ENCODE measurements at regions not wholly inside any gene's neighbourhood (a gene's known extent, or its start where the extent isn't known, plus 50 kb on each side); places are given as distances from the start of the nearest gene placed in this dataset.
"Not testable (repeated sequence)": the region's sequence is repeated elsewhere in the genome, so short reads cannot be mapped to it uniquely, and the experiment has no call there.

GRCh38 chr10:8688881-8689280 is 634.4 kb downstream of the GATA3 start:
- no peak for DNase-seq (ENCODE audit: low spot score)

- no peak for DNase-seq (ENCODE audit: low spot score)
These were observed 637.1 kb downstream of the GATA3 start for GRCh38 chr10:8691498-8692017.

- DNase-seq (ENCODE audit: low spot score), result not testable (repeated sequence)
These were observed 639.1 kb downstream of the GATA3 start for GRCh38 chr10:8693635-8694034.

GRCh38 chr10:8696746-8697145 is 642.3 kb downstream of the GATA3 start:
- DNase-seq (ENCODE audit: low spot score), result no peak

- no peak for DNase-seq (ENCODE audit: low spot score)
These were observed 646.2 kb downstream of the GATA3 start for GRCh38 chr10:8700689-8701088.

GRCh38 chr10:8702181-8702580 is 647.7 kb downstream of the GATA3 start:
- no peak for DNase-seq (ENCODE audit: low spot score)

GRCh38 chr10:8705415-8705814 is 650.9 kb downstream of the GATA3 start:
- no peak for DNase-seq (ENCODE audit: low spot score)

- no peak for DNase-seq (ENCODE audit: low spot score)
These were observed 658.2 kb downstream of the GATA3 start for GRCh38 chr10:8712656-8713055.

GRCh38 chr10:8719971-8720370 is 665.5 kb downstream of the GATA3 start:
- no peak for DNase-seq (ENCODE audit: low spot score)

- no peak for DNase-seq (ENCODE audit: low spot score)
These were observed 667.2 kb downstream of the GATA3 start for GRCh38 chr10:8721650-8722049.

GRCh38 chr10:8722835-8723234 is 668.3 kb downstream of the GATA3 start:
- DNase-seq (ENCODE audit: low spot score), result no peak

GRCh38 chr10:8725343-8725742 is 670.9 kb downstream of the GATA3 start:
- no peak for DNase-seq (ENCODE audit: low spot score)

- DNase-seq (ENCODE audit: low spot score), result no peak
These were observed 671.7 kb downstream of the GATA3 start for GRCh38 chr10:8726084-8726778.

- DNase-seq (ENCODE audit: low spot score), result no peak
These were observed 672.2 kb downstream of the GATA3 start for GRCh38 chr10:8726779-8727084.

GRCh38 chr10:8731121-8732095 is 676.9 kb downstream of the GATA3 start:
- no peak for DNase-seq (ENCODE audit: low spot score)

- no peak for DNase-seq (ENCODE audit: low spot score)
These were observed 684.5 kb downstream of the GATA3 start for GRCh38 chr10:8738987-8739386.

- DNase-seq (ENCODE audit: low spot score), result no peak
These were observed 697.8 kb downstream of the GATA3 start for GRCh38 chr10:8752146-8752843.

GRCh38 chr10:8758029-8758428 is 703.5 kb downstream of the GATA3 start:
- no peak for DNase-seq (ENCODE audit: low spot score)

GRCh38 chr10:8766899-8767298 is 712.4 kb downstream of the GATA3 start:
- DNase-seq (ENCODE audit: low spot score), result no peak

- no peak for DNase-seq (ENCODE audit: low spot score)
These were observed 713.1 kb downstream of the GATA3 start for GRCh38 chr10:8767591-8767990.

- no peak for DNase-seq (ENCODE audit: low spot score)
These were observed 713.9 kb downstream of the GATA3 start for GRCh38 chr10:8768341-8768740.

- DNase-seq (ENCODE audit: low spot score), result no peak
These were observed 714.4 kb downstream of the GATA3 start for GRCh38 chr10:8768852-8769251.
